K562 (cell line): ENCODE measurements at regions not wholly inside any gene's neighbourhood (a gene's known extent, or its start where the extent isn't known, plus 50 kb on each side); places are given as distances from the start of the nearest gene placed in this dataset.

ENCODE experiments used
- ATAC-seq: fragments of 200-7000 bp; cut with Tn5 transposase; 3 replicates; pipeline ENCODE4 v1.9.1; 2020; ENCODE audit warnings: moderate library complexity
- BruUV-seq: library from RNA; stranded (reverse); fragments of 400-500 nt; replicated peaks from 2 replicates; lab custom pipeline; 2021; lab: Mats Ljungman, UMichigan
- CTCF ChIA-PET: fragments of 300-600 bp; formaldehyde crosslinking; extraction: SDS; loops from one replicate; lab custom pipeline; 2021; ENCODE audit warnings: low intra/inter-chr PET ratio; lab: Yijun Ruan, JAX
- POLR2A ChIA-PET: fragments of 300-600, 350-650 bp; sonication (Branson Sonifier 250); formaldehyde crosslinking; extraction: SDS; loops from one replicate; lab custom pipeline; 2021; ENCODE audit warnings: antibody characterized with exemption, inconsistent platforms; lab: Yijun Ruan, JAX
- DNase-seq, 4 experiments: peaks; one replicate each; pipeline versions ENCODE4 v3.0.0 to v3.0.0-alpha.2; 2011 to 2018; ENCODE audit warnings: low spot score in 3 of 4, mixed read lengths in 3 of 4; ENCODE audit errors: extremely low read depth in 1 of 4
- FAIRE-seq: peaks from 2 replicates; lab custom pipeline; 2011; peaks lifted over from hg19 to GRCh38; lab: Jason Lieb, UNC
- H2AFZ ChIP-seq: 2 replicates; pipeline ENCODE4 v1.6.0; 2011; ENCODE audit warnings: low read depth, low read length, control low read depth, inconsistent platforms
- H3K27ac ChIP-seq: fragments of 200-600 bp; 3 replicates; pipeline ENCODE4 v1.8.0; 2011; ENCODE audit warnings: low read depth, mild to moderate bottlenecking, control low read depth, inconsistent platforms, low read length, moderate library complexity, mixed read lengths; ENCODE audit errors: extremely low read depth
- H3K27me3 ChIP-seq, 2 experiments: fragments of 300-600 bp in 1 of 2; 2 replicates in 1 of 2; 3 replicates in 1 of 2; pipeline versions ENCODE4 v1.6.0 to v1.8.0; 2011; ENCODE audit warnings: inconsistent platforms in 2 of 2, low read length in 2 of 2, mild to moderate bottlenecking in 1 of 2, mixed read lengths in 1 of 2, moderate library complexity in 1 of 2; ENCODE audit not compliant: control insufficient read depth in 2 of 2, insufficient read depth in 2 of 2
- H3K36me3 ChIP-seq: fragments of 300-600 bp; 3 replicates; pipeline ENCODE4 v1.8.0; 2011; ENCODE audit warnings: mild to moderate bottlenecking, low read length, inconsistent platforms; ENCODE audit not compliant: control insufficient read depth, insufficient read depth
- H3K4me1 ChIP-seq, 2 experiments: fragments of 200-600 bp in 1 of 2; replicated peaks in 1 of 2; 2 replicates in 1 of 2; 3 replicates in 1 of 2; pipeline versions ENCODE4 v1.5.1 to v1.8.0; 2011; ENCODE audit warnings: inconsistent platforms in 2 of 2, low read length in 2 of 2, mild to moderate bottlenecking in 1 of 2, mixed read lengths in 1 of 2, moderate library complexity in 1 of 2; ENCODE audit not compliant: control insufficient read depth in 2 of 2, insufficient read depth in 2 of 2
- H3K4me2 ChIP-seq: 2 replicates; pipeline ENCODE4 v1.6.1; 2011; ENCODE audit warnings: low read length, control low read depth, inconsistent platforms, mixed read lengths; ENCODE audit not compliant: insufficient read depth
- H3K4me3 ChIP-seq: fragments of 200-600 bp; sonication (generic), shearing (Covaris generic); 2 replicates; pipeline ENCODE4 v1.5.1; 2016; ENCODE audit warnings: control low read depth, inconsistent platforms
- H3K79me2 ChIP-seq: fragments of 200-600 bp; 3 replicates; pipeline ENCODE4 v1.8.0; 2011; ENCODE audit warnings: low read length, inconsistent platforms; ENCODE audit not compliant: control insufficient read depth, insufficient read depth
- H3K9ac ChIP-seq, 2 experiments: 2 replicates each; pipeline versions ENCODE4 v1.6.0 to v1.6.1; 2011; ENCODE audit warnings: low read depth in 2 of 2, low read length in 2 of 2, control low read depth in 1 of 2, inconsistent platforms in 1 of 2, mild to moderate bottlenecking in 1 of 2, mixed read lengths in 1 of 2; ENCODE audit not compliant: insufficient read depth in 1 of 2
- H3K9me1 ChIP-seq: one replicate; pipeline ENCODE4 v1.6.0; 2011; ENCODE audit warnings: inconsistent platforms, mild to moderate bottlenecking, low read length, moderate library complexity; ENCODE audit not compliant: control insufficient read depth, insufficient read depth
- H3K9me3 ChIP-seq: replicated peaks from 2 replicates; pipeline ENCODE4 v1.5.1; 2011; ENCODE audit warnings: low read depth, low read length, inconsistent platforms; ENCODE audit not compliant: control insufficient read depth, insufficient read depth
- H4K20me1 ChIP-seq: replicated peaks from 2 replicates; pipeline ENCODE4 v1.6.1; 2011; ENCODE audit warnings: low read length, inconsistent platforms, mixed read lengths; ENCODE audit not compliant: control insufficient read depth, insufficient read depth
- ARHGAP35 ChIP-seq: fragments of 450-650 bp; IDR thresholded peaks from 2 replicates; pipeline ENCODE4 v1.6.1; 2018; ENCODE audit not compliant: partially characterized antibody
- DNMT1 ChIP-seq: fragments of 450-650 bp; IDR thresholded peaks from 2 replicates; pipeline ENCODE4 v1.6.1; 2016; ENCODE audit warnings: antibody characterized with exemption, mild to moderate bottlenecking
- ETV6 ChIP-seq, 3 experiments: fragments of 150-350 bp in 1 of 3; sonication (generic) in 1 of 3; formaldehyde crosslinking in 1 of 3; IDR thresholded peaks; 2 replicates each; pipeline versions ENCODE4 v1.6.1 to v1.8.0; 2014 to 2022; ENCODE audit warnings: borderline replicate concordance in 2 of 3, low read depth in 2 of 3, antibody characterized with exemption in 1 of 3, low read length in 1 of 3, mild to moderate bottlenecking in 1 of 3, missing genetic modification reagents in 1 of 3
- HNRNPLL ChIP-seq: fragments of 200-400 bp; formaldehyde crosslinking; IDR thresholded peaks from 2 replicates; pipeline ENCODE4 v1.6.1; 2017; ENCODE audit warnings: low read length, low read depth, mild to moderate bottlenecking; ENCODE audit not compliant: poor library complexity, severe bottlenecking
- KDM2B ChIP-seq: fragments of 250-450 bp; sonication (Bioruptor Pico); IDR thresholded peaks from 2 replicates; pipeline ENCODE4 v1.8.0; 2021; ENCODE audit warnings: mild to moderate bottlenecking, moderate library complexity
- NR3C1 ChIP-seq: sonication (generic); formaldehyde crosslinking; IDR thresholded peaks from 2 replicates; pipeline ENCODE4 v1.8.1; 2022; ENCODE audit warnings: missing genetic modification reagents
- SAFB ChIP-seq: fragments of 200-400 bp; formaldehyde crosslinking; IDR thresholded peaks from 2 replicates; pipeline ENCODE4 v1.6.1; 2017; ENCODE audit warnings: low read depth, low read length, borderline replicate concordance
- SMARCA5 ChIP-seq: fragments of 450-650 bp; IDR thresholded peaks from 2 replicates; pipeline ENCODE4 v1.6.1; 2016
- SMARCC2 ChIP-seq: fragments of 450-650 bp; IDR thresholded peaks from 2 replicates; pipeline ENCODE4 v1.6.1; 2017; ENCODE audit warnings: antibody characterized with exemption, moderate library complexity, mild to moderate bottlenecking, low read depth
- STAT5B ChIP-seq: fragments of 250-450 bp; sonication (Bioruptor Pico); IDR thresholded peaks from 2 replicates; pipeline ENCODE4 v1.8.0; 2021; ENCODE audit warnings: mild to moderate bottlenecking, inconsistent platforms
- ZBTB40 ChIP-seq, 2 experiments: fragments of 450-650 bp in 1 of 2; sonication (generic) in 1 of 2; formaldehyde crosslinking in 1 of 2; IDR thresholded peaks; 2 replicates each; pipeline versions ENCODE4 v1.7.1 to v1.9.0; 2016 to 2022; ENCODE audit warnings: inconsistent platforms in 1 of 2, mild to moderate bottlenecking in 1 of 2, missing genetic modification reagents in 1 of 2
- WGBS: fragments of 100-300 bp; shearing (Covaris generic); methylation state at CpG from one replicate; pipeline ENCODE4 v1.1.6; 2016; ENCODE audit warnings: low coverage, mixed read lengths; ENCODE audit not compliant: insufficient coverage; ENCODE audit errors: missing lambda C conversion rate; 5-methylcytosine and 5-hydroxymethylcytosine counted together
- in situ Hi-C: fragments of 300-500 bp; cut with MboI; formaldehyde crosslinking; loops from 4 replicates; pipeline ENCODE4 v1.15.0; 2018; ENCODE audit warnings: inconsistent platforms, mixed read lengths
- intact Hi-C: fragments of 100-400 bp; cut with micrococcal nuclease; formaldehyde crosslinking; loops from 2 replicates; pipeline ENCODE4 v1.14.2; 2022

GRCh38 chr11:127996825-127997224, 590.5 kb downstream of the ETS1 start:
- Histone ChIP-seq H3K9ac (no peak overlapping the region), H3K4me2 (no peak overlapping the region), H3K9me3 (no peaks in the 10 kb centered on the region), H4K20me1 (no peaks in the 10 kb centered on the region), H2AFZ (no peak overlapping the region), H3K27ac (no peak overlapping the region), H3K79me2 (no peaks in the 10 kb centered on the region), H3K9me1 (no peaks in the 10 kb centered on the region), H3K4me1 (no peaks in the 10 kb centered on the region), H3K27me3 (no peaks in the 10 kb centered on the region), H3K36me3 (no peaks in the 10 kb centered on the region), H3K4me3 (no peak overlapping the region)
- BruUV-seq = no TSS peak
- CTCF ChIA-PET = no interaction called here
- DNase-seq (no peak), ATAC-seq (no peak), FAIRE-seq (no peak)
- WGBS = 3% methylated on average over 5 of the region's 5 CpGs
- intact Hi-C loops = no loop called here
- in situ Hi-C loops = no loop called here
- POLR2A ChIA-PET = no interaction called here
- TF ChIP-seq KDM2B (CRISPR knock-in tag) = no peak
- TF ChIP-seq HNRNPLL = no peak
- TF ChIP-seq ARHGAP35 = no peak
- TF ChIP-seq DNMT1 = no peak
- TF ChIP-seq ZBTB40 (IDR thresholded peaks at IDR 0.05) = no peak
- no peak for TF ChIP-seq ZBTB40 (CRISPR knock-in tag; IDR thresholded peaks at IDR 0.05)
- no peak for TF ChIP-seq SAFB
- no peak for TF ChIP-seq SMARCA5
- TF ChIP-seq SMARCC2 = no peak
- TF ChIP-seq ETV6 (IDR thresholded peaks at IDR 0.05; ENCODE audit: borderline replicate concordance in 1 of 2, low read depth in 2 of 2, low read length in 1 of 2) = no peak
- TF ChIP-seq ETV6 (CRISPR knock-in tag; IDR thresholded peaks at IDR 0.05; ENCODE audit: borderline replicate concordance) = no peak
- TF ChIP-seq STAT5B (CRISPR knock-in tag) = no peak
- no peak for TF ChIP-seq NR3C1
